Activated naive CD8-positive, alpha-beta T cell treated with anti-CD3 and anti-CD28 coated beads, Interleukin-2, amount 10 ng/mL, durations not matched to agents 7 days and 5 days (primary cell): ENCODE measurements at regions not wholly inside any gene's neighbourhood (a gene's known extent, or its start where the extent isn't known, plus 50 kb on each side); places are given as distances from the start of the nearest gene placed in this dataset.
A peak's percentile ranks its signal among the peaks of the same experiment; 100 is the strongest.

Experiments used
- ATAC-seq: fragments of 150-1000 bp; cut with Tn5 transposase; one replicate; pipeline ENCODE4 v1.10.0; 2021; ENCODE audit warnings: low read depth, moderate library complexity
- POLR2A ChIA-PET: fragments of 350-600 bp; sonication (Branson Sonifier 250); formaldehyde crosslinking; loops from one replicate; lab custom pipeline; 2021; ENCODE audit warnings: antibody characterized with exemption; lab: Charles Lee
- DNase-seq: peaks from one replicate; pipeline ENCODE4 v3.0.0; 2021
- H3K27ac Mint-ChIP-seq: one replicate; pipeline ENCODE4 v1.8.0; 2022; ENCODE audit warnings: mild to moderate bottlenecking, mixed read lengths
- H3K27me3 Mint-ChIP-seq: one replicate; pipeline ENCODE4 v1.8.0; 2022; ENCODE audit warnings: mild to moderate bottlenecking, moderate library complexity, mixed read lengths
- H3K36me3 Mint-ChIP-seq: one replicate; pipeline ENCODE4 v1.8.0; 2021; ENCODE audit warnings: mild to moderate bottlenecking, mixed read lengths
- H3K4me1 Mint-ChIP-seq: one replicate; pipeline ENCODE4 v1.8.0; 2021; ENCODE audit warnings: mixed read lengths
- H3K4me3 Mint-ChIP-seq: one replicate; pipeline ENCODE4 v1.8.0; 2022; ENCODE audit warnings: mild to moderate bottlenecking, moderate library complexity, mixed read lengths
- H3K9me3 Mint-ChIP-seq: one replicate; pipeline ENCODE4 v1.8.0; 2021; ENCODE audit warnings: mixed read lengths

DNA sequence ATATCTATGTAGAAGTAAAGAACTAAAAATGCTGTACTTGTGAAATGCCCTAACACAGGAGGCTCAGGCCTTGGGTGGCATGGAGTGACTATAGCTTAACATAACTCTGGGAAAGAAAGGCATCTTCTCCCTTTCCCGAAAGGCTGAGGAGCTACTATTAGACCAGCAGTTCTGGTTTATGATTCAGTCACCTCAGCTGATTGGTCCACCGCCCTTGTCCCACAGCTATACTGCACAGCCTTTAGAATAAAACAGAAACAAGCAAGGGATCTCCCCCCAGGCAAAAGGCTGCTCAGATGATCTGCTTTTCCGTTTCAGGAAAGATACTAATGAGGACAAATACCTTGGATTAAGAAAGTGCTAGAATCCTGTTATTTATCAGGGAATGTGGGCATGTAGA lies 171.3 kb downstream of the SNCA start:
- H3K9me3 Mint-ChIP-seq = no peaks in the 10 kb centered on the region
- H3K27me3 Mint-ChIP-seq = peaks cover 22% of the 10 kb centered on the region
- ATAC-seq = no peak
- H3K27ac Mint-ChIP-seq = no peak overlapping the region
- H3K4me3 Mint-ChIP-seq = no peak overlapping the region
- H3K36me3 Mint-ChIP-seq = no peaks in the 10 kb centered on the region
- no peak for DNase-seq
- POLR2A ChIA-PET = no interaction called here
- no peaks in the 10 kb centered on the region for H3K4me1 Mint-ChIP-seq

DNA sequence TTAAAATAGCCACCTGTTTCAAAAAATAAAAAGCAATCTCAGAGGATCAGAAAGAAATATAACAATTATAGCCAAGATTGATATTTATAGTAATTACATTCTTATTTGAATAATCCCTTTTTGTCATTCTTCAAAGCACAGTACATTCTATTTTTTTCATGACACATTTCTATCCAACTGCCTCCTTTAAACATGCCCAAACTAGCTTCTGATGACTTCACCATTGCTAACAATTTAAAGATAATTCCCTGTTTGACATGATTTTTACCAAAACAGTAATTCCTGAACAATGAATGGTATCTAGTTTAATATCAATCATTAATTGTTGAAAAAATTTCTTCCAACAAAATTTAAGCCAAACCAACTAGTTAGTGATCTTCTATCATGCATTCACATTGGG lies 172.4 kb downstream of the SNCA start:
- ATAC-seq (no peak), DNase-seq (no peak)
- peaks cover 18% of the 10 kb centered on the region for H3K27me3 Mint-ChIP-seq
- no peak overlapping the region for H3K27ac Mint-ChIP-seq
- H3K4me3 Mint-ChIP-seq = no peak overlapping the region
- no peaks in the 10 kb centered on the region for H3K9me3 Mint-ChIP-seq
- H3K4me1 Mint-ChIP-seq = no peaks in the 10 kb centered on the region
- POLR2A ChIA-PET = no interaction called here
- no peaks in the 10 kb centered on the region for H3K36me3 Mint-ChIP-seq

DNA sequence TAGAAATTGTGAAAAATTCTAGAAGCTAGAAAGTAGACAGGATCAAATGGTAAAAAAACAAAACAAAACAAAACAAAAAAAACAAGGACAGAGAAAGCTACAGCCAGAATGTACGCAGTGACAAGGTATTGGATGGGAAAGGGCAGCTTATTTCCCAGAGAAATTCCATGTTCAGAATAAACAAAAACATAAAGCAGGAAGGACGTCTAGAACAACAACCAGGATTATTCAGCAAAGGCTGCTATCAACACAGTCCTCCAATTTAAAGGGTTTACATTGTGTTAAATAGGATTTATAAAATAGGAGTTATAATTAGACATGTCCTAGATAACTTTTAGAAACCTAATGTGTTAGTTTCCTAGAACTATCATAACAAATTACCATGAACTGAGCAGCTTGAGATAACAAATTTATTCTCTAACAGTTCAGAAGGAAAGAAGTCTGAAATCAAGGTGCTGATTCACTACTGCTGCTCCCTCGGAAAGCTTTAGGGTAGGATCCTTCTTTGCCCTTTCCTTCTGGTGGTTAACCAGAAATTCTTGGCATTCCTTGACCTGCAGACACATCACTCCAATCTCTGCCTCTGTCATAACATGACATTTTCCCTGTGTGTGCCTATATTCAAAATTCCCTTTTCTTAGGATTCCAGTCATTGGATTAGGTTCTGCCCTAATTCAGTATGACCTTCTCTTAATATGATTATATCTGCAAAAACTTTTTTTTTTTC lies 175.6 kb downstream of the SNCA start:
- no peaks in the 10 kb centered on the region for H3K36me3 Mint-ChIP-seq
- no peaks in the 10 kb centered on the region for H3K9me3 Mint-ChIP-seq
- no peaks in the 10 kb centered on the region for H3K4me1 Mint-ChIP-seq
- no peak overlapping the region for H3K27ac Mint-ChIP-seq
- H3K27me3 Mint-ChIP-seq = peaks cover 20% of the 10 kb centered on the region
- DNase-seq = no peak
- POLR2A ChIA-PET = no interaction called here
- H3K4me3 Mint-ChIP-seq = no peak overlapping the region
- no peak for ATAC-seq

DNA sequence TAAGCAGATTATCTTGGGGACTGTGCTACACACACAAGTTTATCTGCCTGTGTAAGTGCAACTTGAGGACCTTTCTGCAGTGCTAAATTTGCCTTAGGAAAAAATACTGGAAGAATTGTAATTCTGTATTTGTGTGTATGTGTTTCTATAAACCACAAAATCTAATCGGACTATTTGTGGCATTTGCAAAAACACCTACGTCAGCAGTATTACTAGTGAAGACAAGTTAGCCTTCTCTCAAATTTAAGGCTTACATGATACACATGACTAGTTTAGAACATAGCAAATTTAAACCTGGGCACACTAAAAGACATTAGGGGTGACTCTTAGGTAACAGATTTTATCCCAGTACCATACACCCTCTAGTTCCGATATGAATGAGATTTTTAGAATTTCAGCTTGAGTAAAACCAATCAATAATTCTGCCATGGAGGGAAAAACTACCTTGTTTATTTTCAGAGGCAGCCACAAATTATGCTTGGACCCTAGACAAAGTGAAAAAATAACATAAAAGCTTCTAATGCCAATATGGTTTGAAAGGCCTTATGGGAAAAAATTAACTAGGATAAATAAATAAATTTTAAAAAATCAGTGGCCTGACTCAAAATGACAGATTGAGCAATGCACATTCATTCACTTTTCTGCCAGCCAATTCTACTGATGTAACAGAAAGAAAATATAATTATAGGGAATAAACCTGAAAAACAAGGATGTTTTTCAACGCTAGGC lies 176.4 kb downstream of the SNCA start:
- DNase-seq (no peak), ATAC-seq (no peak)
- H3K27ac Mint-ChIP-seq = no peak overlapping the region
- no peaks in the 10 kb centered on the region for H3K36me3 Mint-ChIP-seq
- peaks cover 23% of the 10 kb centered on the region for H3K27me3 Mint-ChIP-seq
- H3K9me3 Mint-ChIP-seq = no peaks in the 10 kb centered on the region
- H3K4me3 Mint-ChIP-seq = no peak overlapping the region
- POLR2A ChIA-PET = no interaction called here
- no peaks in the 10 kb centered on the region for H3K4me1 Mint-ChIP-seq

DNA sequence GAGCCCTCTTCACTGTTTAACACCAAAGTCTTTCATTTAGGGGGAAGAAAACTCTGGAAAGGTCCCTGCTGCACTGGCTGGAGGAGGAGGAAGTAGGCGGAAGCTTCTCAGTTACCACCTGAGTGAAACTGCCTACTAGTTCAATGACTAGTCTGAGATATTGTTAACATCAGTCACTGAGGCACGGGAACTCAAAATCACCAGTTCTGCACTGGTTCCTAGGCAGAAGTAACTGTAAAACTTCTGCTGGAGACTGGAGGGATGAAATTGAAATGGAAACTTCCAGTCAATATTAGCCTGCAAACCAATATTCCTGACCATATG lies 178.3 kb downstream of the SNCA start:
- Mint-ChIP-seq H3K4me3 (no peak overlapping the region), H3K27ac (no peak overlapping the region), H3K4me1 (no peaks in the 10 kb centered on the region), H3K36me3 (no peaks in the 10 kb centered on the region), H3K27me3 (peaks cover 28% of the 10 kb centered on the region), H3K9me3 (no peaks in the 10 kb centered on the region)
- POLR2A ChIA-PET = no interaction called here
- DNase-seq (no peak), ATAC-seq (no peak)

DNA sequence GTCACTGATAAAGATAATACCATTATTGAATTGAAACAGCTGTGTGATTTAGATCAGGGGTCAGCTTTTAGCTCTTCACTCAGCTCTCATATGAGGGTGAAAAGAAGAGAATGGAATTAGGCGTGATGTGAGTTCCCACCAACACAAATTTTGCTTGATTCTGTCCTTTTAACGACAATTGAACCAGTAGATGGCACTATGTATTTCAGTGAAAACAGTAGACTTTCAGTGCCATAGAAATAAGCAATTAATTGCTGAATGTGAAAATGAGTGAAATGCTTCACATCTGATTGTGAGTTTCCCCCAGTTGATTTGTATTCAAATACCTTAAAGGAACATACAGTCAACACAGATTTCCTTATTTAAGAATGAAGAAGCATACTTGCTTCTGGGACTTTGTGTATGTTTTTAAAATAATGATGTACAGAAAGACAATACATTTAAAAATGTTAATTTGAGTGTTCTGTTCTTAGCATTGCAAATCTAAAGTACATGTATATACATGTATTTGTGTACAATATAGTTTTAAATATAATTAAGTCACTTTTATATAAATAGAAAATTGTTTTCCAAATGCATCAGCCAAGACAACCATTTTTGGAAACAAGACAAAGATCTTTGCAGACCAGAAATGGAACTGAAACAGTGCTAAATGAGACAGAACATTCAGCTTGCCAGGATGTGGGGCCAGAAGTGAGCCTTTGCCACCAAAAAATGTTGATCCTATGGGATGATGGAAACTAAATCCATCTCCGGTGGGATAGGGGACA lies 178.8 kb downstream of the SNCA start:
- Mint-ChIP-seq H3K27me3 (peaks cover 23% of the 10 kb centered on the region), H3K4me1 (no peaks in the 10 kb centered on the region), H3K4me3 (no peak overlapping the region), H3K27ac (no peak overlapping the region), H3K36me3 (no peaks in the 10 kb centered on the region), H3K9me3 (no peaks in the 10 kb centered on the region)
- POLR2A ChIA-PET = no interaction called here
- DNase-seq (no peak), ATAC-seq (no peak)

DNA sequence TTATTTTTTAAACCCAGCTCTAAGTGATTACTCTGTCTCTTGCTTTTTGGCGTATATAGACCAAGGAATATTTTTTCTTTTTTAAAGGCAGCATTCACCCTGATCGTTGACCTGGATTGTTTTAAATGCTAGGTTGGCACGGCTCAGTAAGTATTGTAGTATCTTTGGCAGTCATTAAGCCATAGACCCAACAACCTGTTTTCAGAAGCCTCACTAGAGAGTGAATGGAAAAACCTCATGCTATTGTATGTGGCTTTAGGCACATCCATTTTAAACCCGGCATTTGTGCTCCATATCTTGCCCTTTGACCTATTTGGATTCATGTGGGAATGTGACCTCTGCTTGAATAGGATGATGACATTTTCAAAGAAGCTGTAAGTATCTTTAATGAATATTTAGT lies 183.9 kb downstream of the SNCA start:
- DNase-seq (no peak), ATAC-seq (no peak)
- Mint-ChIP-seq H3K36me3 (no peaks in the 10 kb centered on the region), H3K27me3 (peaks cover 13% of the 10 kb centered on the region), H3K4me3 (no peak overlapping the region), H3K4me1 (no peaks in the 10 kb centered on the region), H3K9me3 (no peaks in the 10 kb centered on the region), H3K27ac (no peak overlapping the region)
- POLR2A ChIA-PET = no interaction called here

DNA sequence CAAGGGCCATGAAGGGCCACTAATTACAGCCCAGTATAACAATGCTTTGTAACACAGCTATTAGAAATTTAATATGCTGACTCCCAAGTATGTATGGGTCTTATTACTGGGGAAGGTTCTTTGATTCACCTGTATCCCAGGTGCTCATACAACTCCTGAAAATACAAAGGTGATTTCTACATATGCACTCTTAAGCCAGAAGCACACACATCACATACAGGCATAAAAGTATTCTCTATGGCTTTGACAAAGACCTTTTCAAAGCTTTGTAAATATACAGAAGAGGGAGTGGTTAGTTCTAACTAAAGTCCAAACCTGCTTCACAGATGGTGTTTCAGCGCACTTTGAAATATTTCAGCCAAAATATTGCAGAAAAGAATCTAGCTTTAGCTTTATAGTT lies 191.5 kb downstream of the SNCA start:
- no peak overlapping the region for H3K27ac Mint-ChIP-seq
- peaks cover 23% of the 10 kb centered on the region for H3K27me3 Mint-ChIP-seq
- no peaks in the 10 kb centered on the region for H3K9me3 Mint-ChIP-seq
- POLR2A ChIA-PET = no interaction called here
- no peaks in the 10 kb centered on the region for H3K36me3 Mint-ChIP-seq
- no peak for ATAC-seq
- no peaks in the 10 kb centered on the region for H3K4me1 Mint-ChIP-seq
- no peak for DNase-seq
- H3K4me3 Mint-ChIP-seq = no peak overlapping the region

DNA sequence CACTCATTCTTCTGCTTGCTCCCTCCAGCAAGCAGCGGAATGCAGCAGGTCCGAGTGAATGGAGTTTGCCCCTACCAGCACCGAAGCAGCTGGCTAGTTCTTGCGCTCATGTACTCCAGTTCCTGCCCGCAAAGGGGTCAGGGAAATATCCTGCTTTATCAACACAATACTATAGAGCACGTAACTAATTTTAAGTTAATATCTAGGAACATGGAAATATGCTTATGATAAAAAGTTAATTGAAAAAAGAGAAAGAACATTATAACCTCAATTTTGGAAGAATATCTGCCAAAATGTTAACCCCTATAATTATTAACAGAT lies 195.6 kb downstream of the SNCA start:
- peaks cover 26% of the 10 kb centered on the region for H3K27me3 Mint-ChIP-seq
- no peaks in the 10 kb centered on the region for H3K9me3 Mint-ChIP-seq
- H3K4me3 Mint-ChIP-seq = no peak overlapping the region
- ATAC-seq (no peak), DNase-seq (no peak)
- H3K36me3 Mint-ChIP-seq = no peaks in the 10 kb centered on the region
- no peaks in the 10 kb centered on the region for H3K4me1 Mint-ChIP-seq
- POLR2A ChIA-PET = no interaction called here
- no peak overlapping the region for H3K27ac Mint-ChIP-seq

DNA sequence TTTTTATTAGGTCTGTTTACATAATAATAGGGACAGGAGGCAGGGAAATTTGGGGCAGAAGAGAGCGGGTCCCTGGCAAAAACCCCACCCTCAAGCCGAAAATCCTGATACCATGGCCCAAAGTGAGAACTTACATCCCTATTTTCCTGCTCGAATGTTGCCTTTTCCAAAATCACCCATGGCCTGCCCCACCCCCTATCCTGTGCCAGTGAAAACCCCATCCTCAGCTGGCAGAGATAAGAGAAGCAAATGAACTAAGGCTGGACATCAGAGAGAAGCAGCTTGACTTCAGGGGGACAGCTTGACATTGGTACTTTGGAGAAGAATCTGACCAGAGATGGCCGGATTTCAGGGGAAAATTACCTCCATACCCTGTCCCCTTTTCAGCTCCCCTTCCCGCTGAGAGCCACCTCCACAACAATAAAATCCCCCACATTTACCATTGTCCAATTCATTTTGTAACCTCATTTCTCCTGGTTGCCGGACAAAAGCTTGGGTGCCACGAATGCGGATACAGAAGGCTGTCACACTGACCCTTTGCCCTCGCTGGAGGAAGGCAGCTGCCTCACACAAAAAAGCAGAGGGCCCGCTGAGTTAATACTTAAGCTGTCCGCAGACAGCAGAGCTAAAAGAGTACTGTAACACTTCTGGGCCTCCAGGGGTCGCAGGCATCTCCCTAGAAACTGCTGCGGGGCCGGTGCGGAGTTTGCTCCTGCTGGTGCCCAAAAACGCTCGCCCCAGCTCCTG lies 196.2 kb downstream of the SNCA start:
- Mint-ChIP-seq H3K4me3 (peak overlapping the region; percentile 37), H3K27ac (no peak overlapping the region), H3K36me3 (no peaks in the 10 kb centered on the region), H3K4me1 (no peaks in the 10 kb centered on the region), H3K9me3 (no peaks in the 10 kb centered on the region), H3K27me3 (peaks cover 28% of the 10 kb centered on the region)
- DNase-seq (no peak), ATAC-seq (no peak)
- POLR2A ChIA-PET = no interaction called here

DNA sequence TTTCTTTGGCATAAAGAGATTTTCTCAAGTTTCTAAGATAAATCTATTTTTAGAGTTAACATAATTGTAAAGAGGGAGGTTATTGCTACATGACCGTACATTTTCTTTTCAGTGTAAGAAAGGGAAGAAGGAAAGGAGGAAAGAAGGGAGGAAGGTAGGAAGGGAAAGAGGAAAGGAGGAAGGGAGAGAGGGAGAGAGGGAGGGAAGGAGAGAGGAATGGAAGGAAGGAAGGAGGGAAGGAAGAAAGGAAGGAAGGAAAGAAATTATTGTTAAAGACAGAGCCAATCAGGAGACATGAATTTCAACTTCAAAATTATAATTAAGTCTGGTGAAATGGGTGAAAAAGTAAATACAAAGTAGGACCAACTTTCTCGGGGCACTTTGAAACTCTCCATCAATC lies 197.6 kb downstream of the SNCA start:
- Mint-ChIP-seq H3K36me3 (no peaks in the 10 kb centered on the region), H3K4me1 (no peaks in the 10 kb centered on the region), H3K4me3 (no peak overlapping the region), H3K27me3 (peaks cover 23% of the 10 kb centered on the region), H3K27ac (no peak overlapping the region), H3K9me3 (no peaks in the 10 kb centered on the region)
- ATAC-seq (no peak), DNase-seq (no peak)
- POLR2A ChIA-PET = no interaction called here

DNA sequence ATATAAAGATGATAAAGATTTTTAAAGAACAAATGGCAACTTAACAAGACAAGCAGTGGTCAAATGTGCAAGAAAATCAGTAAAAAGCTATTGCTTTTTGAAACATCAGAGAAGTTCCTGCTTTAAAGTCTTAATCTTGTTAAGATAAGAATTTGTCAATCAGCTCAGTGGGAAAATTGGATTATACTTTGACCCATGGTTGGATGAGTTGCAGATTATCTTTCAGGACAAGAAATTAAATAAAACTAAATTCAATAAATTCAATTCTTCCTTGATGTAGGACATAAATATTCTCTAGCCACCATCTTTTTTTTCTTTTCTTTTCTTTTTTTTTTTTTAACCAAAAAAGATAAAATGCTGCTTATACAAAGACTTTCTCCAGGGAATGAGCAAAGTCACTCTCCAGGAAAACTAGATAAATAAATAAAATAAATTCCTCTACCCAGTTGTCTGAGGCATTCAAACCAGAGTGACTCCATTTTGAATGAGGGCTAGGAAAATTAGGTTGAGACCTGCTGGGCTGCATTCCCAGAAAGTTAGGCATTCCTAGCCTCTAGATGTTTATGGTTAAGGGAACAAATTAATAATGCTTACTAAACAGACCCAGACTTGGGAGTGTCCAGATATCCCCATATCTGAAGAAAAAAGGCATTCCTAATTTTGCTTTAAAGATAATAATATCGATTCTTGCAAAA lies 211.2 kb downstream of the SNCA start:
- Mint-ChIP-seq H3K27ac (no peak overlapping the region), H3K4me1 (peaks cover 11% of the 10 kb centered on the region), H3K4me3 (no peak overlapping the region), H3K9me3 (peaks cover 2% of the 10 kb centered on the region), H3K36me3 (peaks cover 6% of the 10 kb centered on the region), H3K27me3 (peaks cover 7% of the 10 kb centered on the region)
- POLR2A ChIA-PET = no interaction called here
- DNase-seq (no peak), ATAC-seq (no peak)
